Panc1 (cell line): ENCODE measurements at regions not wholly inside any gene's neighbourhood (a gene's known extent, or its start where the extent isn't known, plus 50 kb on each side); places are given as distances from the start of the nearest gene placed in this dataset.

ENCODE experiments used
- ATAC-seq: fragments of 200-7000 bp; cut with Tn5 transposase; 2 replicates; pipeline ENCODE4 v1.9.1; 2020; ENCODE audit warnings: mild to moderate bottlenecking, moderate library complexity
- BruUV-seq: library from RNA; stranded (reverse); fragments of 400-500 nt; replicated peaks from 2 replicates; lab custom pipeline; 2021; lab: Mats Ljungman, UMichigan
- CTCF ChIA-PET: fragments of 300-600 bp; sonication (Branson Sonifier 250); formaldehyde crosslinking; loops from one replicate; lab custom pipeline; 2022; ENCODE audit warnings: antibody characterized with exemption; lab: Charles Lee
- POLR2A ChIA-PET: fragments of 300-600 bp; sonication (Branson Sonifier 250); formaldehyde crosslinking; loops from one replicate; lab custom pipeline; 2022; ENCODE audit warnings: antibody characterized with exemption; lab: Charles Lee
- DNase-seq: peaks from one replicate; pipeline ENCODE4 v3.0.0-alpha.2; 2010; ENCODE audit warnings: low read depth, low spot score
- H3K27ac ChIP-seq: 2 replicates; pipeline ENCODE4 v1.5.1; 2011; ENCODE audit warnings: mild to moderate bottlenecking, low read length, inconsistent platforms
- H3K27me3 ChIP-seq: fragments of 200-500 bp; sonication (Bioruptor generic); 2 replicates; pipeline ENCODE4 v1.6.0; 2014; ENCODE audit warnings: low read length, inconsistent platforms; ENCODE audit not compliant: control insufficient read depth, insufficient read depth
- H3K36me3 ChIP-seq: fragments of 200-500 bp; sonication (Bioruptor generic); 2 replicates; pipeline ENCODE4 v1.5.1; 2014; ENCODE audit warnings: inconsistent platforms, mild to moderate bottlenecking, low read length, moderate library complexity; ENCODE audit not compliant: control insufficient read depth, insufficient read depth
- H3K4me1 ChIP-seq: 2 replicates; pipeline ENCODE4 v1.5.1; 2011; ENCODE audit warnings: inconsistent platforms, mild to moderate bottlenecking, low read length, moderate library complexity; ENCODE audit not compliant: control insufficient read depth, insufficient read depth
- H3K4me3 ChIP-seq, 2 experiments: 2 replicates each; pipeline ENCODE4 v1.5.1; 2011 to 2012; ENCODE audit warnings: low read depth in 2 of 2, low read length in 2 of 2, mild to moderate bottlenecking in 2 of 2, inconsistent platforms in 1 of 2, moderate library complexity in 1 of 2
- H3K9me3 ChIP-seq: fragments of 200-500 bp; sonication (Bioruptor generic); 2 replicates; pipeline ENCODE4 v1.5.1; 2014; ENCODE audit warnings: low read depth, mild to moderate bottlenecking, inconsistent platforms, low read length, moderate library complexity; ENCODE audit not compliant: control insufficient read depth, insufficient read depth
- CTCF ChIP-seq: fragments of 450-650 bp; IDR thresholded peaks from 2 replicates; pipeline ENCODE4 v1.5.1; 2017; ENCODE audit warnings: mild to moderate bottlenecking
- POLR2AphosphoS5 ChIP-seq: IDR thresholded peaks from 2 replicates; pipeline ENCODE4 v1.6.1; 2012; ENCODE audit warnings: mild to moderate bottlenecking, low read depth, low read length, moderate library complexity
- REST ChIP-seq, 2 experiments: IDR thresholded peaks; 2 replicates each; pipeline ENCODE4 v1.6.1; 2011 to 2012; ENCODE audit warnings: low read depth in 2 of 2, control low read depth in 1 of 2, low read length in 1 of 2, mild to moderate bottlenecking in 1 of 2, moderate library complexity in 1 of 2; ENCODE audit not compliant: insufficient read depth in 1 of 2
- SIN3A ChIP-seq: IDR thresholded peaks from 2 replicates; pipeline ENCODE4 v1.6.1; 2012; ENCODE audit warnings: low read depth, mild to moderate bottlenecking, low read length, moderate library complexity, borderline replicate concordance; ENCODE audit not compliant: insufficient read depth
- TCF7L2 ChIP-seq: IDR thresholded peaks from 2 replicates; pipeline ENCODE4 v1.6.1; 2011; ENCODE audit warnings: mild to moderate bottlenecking, low read depth, low read length, inconsistent platforms
- in situ Hi-C: cut with HindIII; loops from 2 replicates; pipeline ENCODE4 v1.10.0; 2016; ENCODE audit warnings: low sequenced_read_pairs, low pct_unique_long_range_greater_than_20kb
- intact Hi-C: fragments of 100-400 bp; cut with micrococcal nuclease; formaldehyde crosslinking; loops from one replicate; pipeline ENCODE4 v1.10.0; 2022; ENCODE audit not compliant: unreplicated experiment

- TF ChIP-seq SIN3A (no peak), REST (IDR thresholded peaks at IDR 0.05; ENCODE audit: insufficient read depth in 1 of 2, low read depth in 2 of 2, low read length in 1 of 2) (no peak), TCF7L2 (no peak), CTCF (no peak), POLR2AphosphoS5 (no peak)
- no peaks in the 10 kb centered on the region for H3K4me1 ChIP-seq
- ChIA-PET CTCF (no interaction called here), POLR2A (no interaction called here)
- no peaks in the 10 kb centered on the region for H3K27me3 ChIP-seq
- no peaks in the 10 kb centered on the region for H3K9me3 ChIP-seq
- intact Hi-C loops = no loop called here
- ATAC-seq (no peak), DNase-seq (no peak)
- no peaks in the 10 kb centered on the region for H3K36me3 ChIP-seq
- in situ Hi-C loops = no loop called here
- peak overlapping the region; percentile 35; the same call in 1 of the 2 replicates for H3K27ac ChIP-seq
- H3K4me3 ChIP-seq = no peak overlapping the region
- no TSS peak for BruUV-seq
These were observed 139.1 kb downstream of the RTP4 start for GRCh38 chr3:187507266-187507665.

- no peak for DNase-seq
- H3K9me3 ChIP-seq = no peaks in the 10 kb centered on the region
- no peak for TF ChIP-seq CTCF
- TF ChIP-seq SIN3A = no peak
- TF ChIP-seq POLR2AphosphoS5 = no peak
- BruUV-seq = no TSS peak
- in situ Hi-C loops = no loop called here
- intact Hi-C loops = no loop called here
- H3K4me1 ChIP-seq = no peaks in the 10 kb centered on the region
- ATAC-seq = no peak
- ChIA-PET CTCF (interaction anchor here (0.6 kb wide), 1 partner anchor 895 kb away, joined by 4 read pairs; no protein-coding TSS in a partner anchor), POLR2A (no interaction called here)
- no peak overlapping the region for H3K4me3 ChIP-seq
- no peaks in the 10 kb centered on the region for H3K36me3 ChIP-seq
- no peak overlapping the region for H3K27ac ChIP-seq
- H3K27me3 ChIP-seq = no peaks in the 10 kb centered on the region
These were observed 136.2 kb downstream of the RTP4 start for GRCh38 chr3:187504435-187504834.
